ENCODE measurements at regions not wholly inside any gene's neighbourhood (a gene's known extent, or its start where the extent isn't known, plus 50 kb on each side); places are given as distances from the start of the nearest gene placed in this dataset.

DNA sequence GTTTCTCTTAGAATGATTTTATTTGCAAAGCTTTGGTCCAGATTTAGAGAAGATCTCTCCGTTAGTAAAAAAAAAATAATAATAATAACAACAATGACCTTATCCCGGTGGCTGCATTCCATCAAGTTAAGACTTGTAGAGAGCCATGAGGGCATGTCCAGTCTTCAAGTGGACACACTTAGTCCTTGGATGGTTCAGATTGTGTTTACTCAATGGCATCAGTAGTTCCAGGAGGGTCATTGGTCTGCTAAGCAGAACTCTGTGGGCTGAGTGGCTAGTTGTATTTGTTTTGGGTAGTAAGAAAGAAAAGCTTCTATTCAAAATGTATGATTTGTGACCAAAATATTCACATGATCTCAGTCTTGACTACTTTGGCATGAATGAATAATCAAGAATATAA, 116.3 kb upstream of the UBE2E2 start:
- no peak for ATAC-seq
- DNase-seq = no peak
- TF ChIP-seq POLR2A (IDR thresholded peaks at IDR 0.05) = no peak
- TF ChIP-seq, protein P1, sequence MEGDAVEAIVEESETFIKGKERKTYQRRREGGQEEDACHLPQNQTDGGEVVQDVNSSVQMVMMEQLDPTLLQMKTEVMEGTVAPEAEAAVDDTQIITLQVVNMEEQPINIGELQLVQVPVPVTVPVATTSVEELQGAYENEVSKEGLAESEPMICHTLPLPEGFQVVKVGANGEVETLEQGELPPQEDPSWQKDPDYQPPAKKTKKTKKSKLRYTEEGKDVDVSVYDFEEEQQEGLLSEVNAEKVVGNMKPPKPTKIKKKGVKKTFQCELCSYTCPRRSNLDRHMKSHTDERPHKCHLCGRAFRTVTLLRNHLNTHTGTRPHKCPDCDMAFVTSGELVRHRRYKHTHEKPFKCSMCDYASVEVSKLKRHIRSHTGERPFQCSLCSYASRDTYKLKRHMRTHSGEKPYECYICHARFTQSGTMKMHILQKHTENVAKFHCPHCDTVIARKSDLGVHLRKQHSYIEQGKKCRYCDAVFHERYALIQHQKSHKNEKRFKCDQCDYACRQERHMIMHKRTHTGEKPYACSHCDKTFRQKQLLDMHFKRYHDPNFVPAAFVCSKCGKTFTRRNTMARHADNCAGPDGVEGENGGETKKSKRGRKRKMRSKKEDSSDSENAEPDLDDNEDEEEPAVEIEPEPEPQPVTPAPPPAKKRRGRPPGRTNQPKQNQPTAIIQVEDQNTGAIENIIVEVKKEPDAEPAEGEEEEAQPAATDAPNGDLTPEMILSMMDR (IDR thresholded peaks at IDR 0.05) = no peak
- H3K4me1 ChIP-seq = no peaks in the 10 kb centered on the region
- no peaks in the 10 kb centered on the region for H3K9me3 ChIP-seq
- no peaks in the 10 kb centered on the region for H3K27me3 ChIP-seq
- WGBS, 2 donors = 73 to 91% methylated on average over 2 of the region's 2 CpGs
- intact Hi-C loops (cut with DNase I) = no loop called here
- H3K36me3 ChIP-seq (replicated peaks in 1 of 2; ENCODE audit: insufficient read depth in 1 of 2, low read depth in 2 of 2) = no peaks in the 10 kb centered on the region
- no peak overlapping the region for H3K27ac ChIP-seq
- H3K4me3 ChIP-seq = no peak overlapping the region

DNA sequence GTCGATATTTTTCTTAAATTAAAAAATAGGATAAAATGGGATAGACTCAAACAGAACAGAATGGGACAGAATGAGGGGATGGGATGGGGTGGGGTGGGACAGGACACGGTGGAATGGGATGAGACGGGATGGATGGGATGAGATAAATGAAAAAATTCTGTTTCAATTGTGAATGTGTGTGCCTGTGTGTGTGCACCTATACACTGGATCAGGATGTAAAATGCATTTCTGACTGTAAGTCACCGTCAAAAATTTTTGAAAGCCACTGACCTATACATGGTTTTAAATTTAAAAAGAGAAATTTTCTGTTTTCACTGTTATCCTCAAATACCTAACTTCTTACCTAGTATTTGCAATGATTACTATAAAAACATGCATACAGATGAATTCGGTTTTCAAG, 108.7 kb upstream of the UBE2E2 start:
- Histone ChIP-seq H3K4me3 (no peak overlapping the region), H3K27me3 (no peaks in the 10 kb centered on the region), H3K4me1 (no peaks in the 10 kb centered on the region), H3K36me3 (replicated peaks in 1 of 2; ENCODE audit: insufficient read depth in 1 of 2, low read depth in 2 of 2) (no peaks in the 10 kb centered on the region), H3K27ac (no peak overlapping the region), H3K9me3 (no peaks in the 10 kb centered on the region)
- intact Hi-C loops (cut with DNase I) = no loop called here
- 66 to 77% methylated on average over 5 of the region's 5 CpGs for WGBS, 2 donors
- TF ChIP-seq, protein P1 (IDR thresholded peaks at IDR 0.05) = no peak
- no peak for TF ChIP-seq POLR2A (IDR thresholded peaks at IDR 0.05)
- ATAC-seq (no peak), DNase-seq (no peak)

DNA sequence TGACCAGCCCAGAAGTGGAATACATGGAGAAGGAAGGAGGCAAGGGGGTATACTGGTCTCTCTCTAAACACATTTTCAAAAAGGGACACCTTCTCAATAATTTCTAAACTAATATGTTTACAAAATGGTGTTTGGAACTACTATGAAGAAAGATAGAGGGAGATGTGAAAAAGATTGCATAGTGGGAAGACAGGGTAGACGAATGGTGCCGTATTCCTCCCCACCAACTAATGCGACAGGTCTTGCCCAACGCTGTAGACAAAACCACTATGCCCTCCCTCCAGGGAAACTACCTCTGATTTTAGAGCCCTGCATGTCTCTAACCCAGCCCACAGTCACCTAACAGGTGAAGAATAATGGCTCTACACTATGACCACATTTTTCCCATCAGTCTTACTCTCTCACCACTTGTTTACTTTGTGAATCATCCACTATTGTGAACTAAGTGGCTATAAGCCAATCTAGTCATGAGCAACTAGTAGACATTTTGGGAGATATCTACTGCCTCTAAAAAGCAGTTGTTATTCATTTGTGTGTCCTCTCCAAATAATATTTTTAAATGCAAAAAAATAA, 108.2 kb upstream of the UBE2E2 start:
- 78% methylated on average over 4 of the region's 4 CpGs for WGBS, 2 donors
- intact Hi-C loops (cut with DNase I) = no loop called here
- TF ChIP-seq, protein P1 (IDR thresholded peaks at IDR 0.05) = no peak
- TF ChIP-seq POLR2A (IDR thresholded peaks at IDR 0.05) = no peak
- DNase-seq (no peak), ATAC-seq (peak; percentile 64)
- H3K4me3 ChIP-seq = no peak overlapping the region
- no peaks in the 10 kb centered on the region for H3K9me3 ChIP-seq
- H3K36me3 ChIP-seq (replicated peaks in 1 of 2; ENCODE audit: insufficient read depth in 1 of 2, low read depth in 2 of 2) = no peaks in the 10 kb centered on the region
- no peaks in the 10 kb centered on the region for H3K4me1 ChIP-seq
- no peaks in the 10 kb centered on the region for H3K27me3 ChIP-seq
- H3K27ac ChIP-seq = no peak overlapping the region

DNA sequence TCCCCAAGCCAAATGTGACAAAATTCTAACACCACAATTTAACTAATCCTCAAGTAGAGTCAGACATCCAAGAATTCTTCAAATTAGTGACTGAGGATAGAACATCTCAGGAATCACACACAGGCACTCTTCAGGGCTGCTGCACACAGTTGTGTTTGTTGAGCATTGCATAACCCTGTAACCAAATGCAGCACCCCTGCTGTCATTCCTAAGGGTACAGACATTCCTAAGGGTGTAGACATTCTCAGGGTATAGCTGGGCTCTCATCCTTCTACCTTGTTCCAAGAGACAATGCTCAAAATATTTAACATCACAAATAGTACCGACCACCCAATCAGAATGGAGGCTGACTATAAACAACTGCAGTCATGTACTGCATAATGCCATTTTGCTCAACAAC, 107.1 kb upstream of the UBE2E2 start:
- no peaks in the 10 kb centered on the region for H3K4me1 ChIP-seq
- intact Hi-C loops (cut with DNase I) = no loop called here
- no peaks in the 10 kb centered on the region for H3K9me3 ChIP-seq
- TF ChIP-seq POLR2A (IDR thresholded peaks at IDR 0.05) = no peak
- TF ChIP-seq, protein P1 (IDR thresholded peaks at IDR 0.05) = no peak
- no peaks in the 10 kb centered on the region for H3K36me3 ChIP-seq (replicated peaks in 1 of 2; ENCODE audit: insufficient read depth in 1 of 2, low read depth in 2 of 2)
- no peak for DNase-seq
- ATAC-seq = no peak
- no peak overlapping the region for H3K27ac ChIP-seq
- no peaks in the 10 kb centered on the region for H3K27me3 ChIP-seq
- H3K4me3 ChIP-seq = no peak overlapping the region
- 73 to 81% methylated on average over 1 of the region's 1 CpG for WGBS, 2 donors

DNA sequence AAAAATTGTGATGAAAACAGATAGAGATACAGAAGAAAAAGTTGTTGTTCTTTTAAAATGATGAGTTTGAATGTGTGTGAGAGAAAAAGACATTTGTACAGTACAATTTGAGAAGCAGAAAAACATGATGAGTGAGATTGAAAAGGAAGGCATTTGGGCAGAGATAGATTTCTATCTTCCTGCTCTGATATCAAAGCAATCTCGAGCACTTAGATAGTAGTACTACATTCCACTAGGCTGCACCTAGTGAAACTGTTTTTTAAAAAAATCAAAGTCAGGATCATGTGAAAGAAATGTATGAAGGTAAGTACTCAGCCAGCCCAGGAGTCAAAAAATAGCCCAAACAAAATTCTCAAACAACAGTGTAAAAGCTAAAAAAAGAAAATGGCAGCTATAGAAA, 104.1 kb upstream of the UBE2E2 start:
- DNase-seq (no peak), ATAC-seq (no peak)
- no peak for TF ChIP-seq POLR2A (IDR thresholded peaks at IDR 0.05)
- TF ChIP-seq, protein P1 (IDR thresholded peaks at IDR 0.05) = no peak
- Histone ChIP-seq H3K27me3 (no peaks in the 10 kb centered on the region), H3K4me3 (no peak overlapping the region), H3K36me3 (replicated peaks in 1 of 2; ENCODE audit: insufficient read depth in 1 of 2, low read depth in 2 of 2) (no peaks in the 10 kb centered on the region), H3K4me1 (no peaks in the 10 kb centered on the region), H3K27ac (no peak overlapping the region), H3K9me3 (no peaks in the 10 kb centered on the region)
- 46 to 50% methylated on average over 1 of the region's 1 CpG for WGBS, 2 donors
- intact Hi-C loops (cut with DNase I) = no loop called here
